ENCODE measurements at regions not wholly inside any gene's neighbourhood (a gene's known extent, or its start where the extent isn't known, plus 50 kb on each side); places are given as distances from the start of the nearest gene placed in this dataset.
A peak's percentile ranks its signal among the peaks of the same experiment; 100 is the strongest.

- H3K9me3 ChIP-seq: no peaks in the 10 kb centered on the region
- H3K27me3 ChIP-seq: no peaks in the 10 kb centered on the region
- TF ChIP-seq CTCF (IDR thresholded peaks at IDR 0.05; ENCODE audit: low read depth, low read length): no peak
- peaks cover 17% of the 10 kb centered on the region for H3K4me1 ChIP-seq
- no peak for DNase-seq
- H3K4me3 ChIP-seq (ENCODE audit: low read depth, low read length): no peak overlapping the region
- no peaks in the 10 kb centered on the region for H3K36me3 ChIP-seq
Measured at GRCh38 chr10:31126593-31126992, 94.9 kb upstream of the ZNF438 start.

- Histone ChIP-seq H3K9me3 (no peaks in the 10 kb centered on the region), H3K4me1 (peaks cover 23% of the 10 kb centered on the region), H3K27me3 (no peaks in the 10 kb centered on the region), H3K36me3 (no peaks in the 10 kb centered on the region), H3K4me3 (ENCODE audit: low read depth, low read length) (no peak overlapping the region)
- DNase-seq: no peak
- no peak for TF ChIP-seq CTCF (IDR thresholded peaks at IDR 0.05; ENCODE audit: low read depth, low read length)
Measured at GRCh38 chr10:31128536-31128935, 96.9 kb upstream of the ZNF438 start.

GRCh38 chr10:31129271-31129670 lies 97.6 kb upstream of the ZNF438 start:
- Histone ChIP-seq H3K4me3 (ENCODE audit: low read depth, low read length) (no peak overlapping the region), H3K27me3 (no peaks in the 10 kb centered on the region), H3K4me1 (peaks cover 19% of the 10 kb centered on the region), H3K36me3 (no peaks in the 10 kb centered on the region), H3K9me3 (no peaks in the 10 kb centered on the region)
- peak; percentile 85 for DNase-seq
- TF ChIP-seq CTCF (IDR thresholded peaks at IDR 0.05; ENCODE audit: low read depth, low read length): no peak

- H3K4me3 ChIP-seq (ENCODE audit: low read depth, low read length): no peak overlapping the region
- H3K4me1 ChIP-seq: peaks cover 22% of the 10 kb centered on the region
- TF ChIP-seq CTCF (IDR thresholded peaks at IDR 0.05; ENCODE audit: low read depth, low read length): no peak
- H3K9me3 ChIP-seq: no peaks in the 10 kb centered on the region
- no peak for DNase-seq
- no peaks in the 10 kb centered on the region for H3K36me3 ChIP-seq
- no peaks in the 10 kb centered on the region for H3K27me3 ChIP-seq
Measured at GRCh38 chr10:31129880-31130405, 98.3 kb upstream of the ZNF438 start.

- no peaks in the 10 kb centered on the region for H3K36me3 ChIP-seq
- H3K9me3 ChIP-seq: no peaks in the 10 kb centered on the region
- no peak for TF ChIP-seq CTCF (IDR thresholded peaks at IDR 0.05; ENCODE audit: low read depth, low read length)
- no peak overlapping the region for H3K4me3 ChIP-seq (ENCODE audit: low read depth, low read length)
- peaks cover 26% of the 10 kb centered on the region for H3K4me1 ChIP-seq
- no peak for DNase-seq
- no peaks in the 10 kb centered on the region for H3K27me3 ChIP-seq
Measured at GRCh38 chr10:31130406-31130805, 98.7 kb upstream of the ZNF438 start.

GRCh38 chr10:31131251-31131650 lies 99.6 kb upstream of the ZNF438 start:
- no peak for TF ChIP-seq CTCF (IDR thresholded peaks at IDR 0.05; ENCODE audit: low read depth, low read length)
- Histone ChIP-seq H3K4me3 (ENCODE audit: low read depth, low read length) (no peak overlapping the region), H3K36me3 (no peaks in the 10 kb centered on the region), H3K4me1 (peaks cover 26% of the 10 kb centered on the region), H3K27me3 (no peaks in the 10 kb centered on the region), H3K9me3 (no peaks in the 10 kb centered on the region)
- DNase-seq: no peak
